Liver (tissue), 8 donors: ENCODE measurements at regions not wholly inside any gene's neighbourhood (a gene's known extent, or its start where the extent isn't known, plus 50 kb on each side); places are given as distances from the start of the nearest gene placed in this dataset.
"Not testable (repeated sequence)": the region's sequence is repeated elsewhere in the genome, so short reads cannot be mapped to it uniquely, and the experiment has no call there.

ENCODE experiments used
- DNase-seq: peaks from one replicate; pipeline ENCODE4 v3.0.0-alpha.2; 2017; ENCODE audit warnings: low spot score
- H3K27ac ChIP-seq, 2 donors: one replicate each; pipeline ENCODE4 v1.7.0; 2013; ENCODE audit warnings: inconsistent platforms in 2 of 2, low read length in 2 of 2, control low read depth in 1 of 2, low read depth in 1 of 2, mild to moderate bottlenecking in 1 of 2
- H3K27me3 ChIP-seq, 4 donors: one replicate each; pipeline versions ENCODE4 v1.6.1 to v1.7.0; 2013; ENCODE audit warnings: low read length in 3 of 4, inconsistent platforms in 1 of 4, mild to moderate bottlenecking in 1 of 4, moderate library complexity in 1 of 4; ENCODE audit not compliant: control insufficient read depth in 4 of 4, insufficient read depth in 4 of 4
- H3K36me3 ChIP-seq, 4 donors: one replicate each; pipeline versions ENCODE4 v1.6.1 to v1.7.0; 2013; ENCODE audit warnings: low read length in 3 of 4, mild to moderate bottlenecking in 3 of 4, low read depth in 1 of 4, moderate library complexity in 1 of 4; ENCODE audit not compliant: control insufficient read depth in 4 of 4, insufficient read depth in 3 of 4
- H3K4me1 ChIP-seq, 4 donors: one replicate each; pipeline versions ENCODE4 v1.6.1 to v1.7.0; 2013; ENCODE audit warnings: low read length in 3 of 4, mild to moderate bottlenecking in 3 of 4, moderate library complexity in 1 of 4; ENCODE audit not compliant: control insufficient read depth in 4 of 4, insufficient read depth in 4 of 4
- H3K4me3 ChIP-seq, 3 donors: one replicate each; pipeline versions ENCODE4 v1.6.1 to v1.7.0; 2013; ENCODE audit warnings: low read length in 3 of 3, control low read depth in 1 of 3, low read depth in 1 of 3, mild to moderate bottlenecking in 1 of 3
- H3K9ac ChIP-seq, 2 donors: one replicate each; pipeline ENCODE4 v1.7.0; 2013; ENCODE audit warnings: low read length in 2 of 2, mild to moderate bottlenecking in 2 of 2, moderate library complexity in 2 of 2, control low read depth in 1 of 2, low read depth in 1 of 2
- H3K9me3 ChIP-seq, 4 donors: one replicate each; pipeline versions ENCODE4 v1.6.1 to v1.7.0; 2013; ENCODE audit warnings: low read length in 3 of 4; ENCODE audit not compliant: control insufficient read depth in 4 of 4
- ATF3 ChIP-seq: IDR thresholded peaks from 2 replicates; pipeline ENCODE4 v1.6.1; 2016; ENCODE audit warnings: antibody characterized with exemption
- CTCF ChIP-seq: fragments of 150-350 bp; IDR thresholded peaks from 2 replicates; pipeline ENCODE4 v1.5.1; 2017; ENCODE audit warnings: improper control_type of control experiment, low read depth, low read length; ENCODE audit not compliant: missing input control
- EGR1 ChIP-seq, 2 donors: IDR thresholded peaks; 2 replicates each; pipeline ENCODE4 v1.6.1; 2016 to 2018; ENCODE audit warnings: antibody characterized with exemption in 2 of 2, low read depth in 2 of 2
- FOXA1 ChIP-seq: IDR thresholded peaks from 2 replicates; pipeline ENCODE4 v1.6.1; 2016; ENCODE audit warnings: antibody characterized with exemption
- FOXA2 ChIP-seq: IDR thresholded peaks from 2 replicates; pipeline ENCODE4 v1.6.1; 2016; ENCODE audit warnings: antibody characterized with exemption
- GABPA ChIP-seq, 2 donors: IDR thresholded peaks in 1 of 2; conservative IDR thresholded peaks in 1 of 2; 2 replicates each; pipeline ENCODE4 v1.6.1; 2016; ENCODE audit warnings: antibody characterized with exemption in 2 of 2, mild to moderate bottlenecking in 1 of 2, moderate library complexity in 1 of 2
- HNF4A ChIP-seq, 2 donors: conservative IDR thresholded peaks; 2 replicates each; pipeline ENCODE4 v1.6.1; 2016; ENCODE audit warnings: antibody characterized with exemption in 2 of 2, mild to moderate bottlenecking in 2 of 2
- HNF4G ChIP-seq: IDR thresholded peaks from 2 replicates; pipeline ENCODE4 v1.6.1; 2016; ENCODE audit warnings: antibody characterized with exemption
- JUND ChIP-seq, 2 donors: IDR thresholded peaks; 2 replicates each; pipeline ENCODE4 v1.6.1; 2016; ENCODE audit warnings: antibody characterized with exemption in 2 of 2
- MAX ChIP-seq: IDR thresholded peaks from 2 replicates; pipeline ENCODE4 v1.6.1; 2016; ENCODE audit warnings: antibody characterized with exemption
- NR2F2 ChIP-seq: IDR thresholded peaks from 2 replicates; pipeline ENCODE4 v1.6.1; 2016; ENCODE audit warnings: antibody characterized with exemption
- RAD21 ChIP-seq, 2 donors: IDR thresholded peaks; 2 replicates each; pipeline ENCODE4 v1.6.1; 2016; ENCODE audit warnings: antibody characterized with exemption in 2 of 2, mild to moderate bottlenecking in 2 of 2
- RXRA ChIP-seq, 2 donors: IDR thresholded peaks; 2 replicates each; pipeline ENCODE4 v1.6.1; 2017 to 2018; ENCODE audit warnings: antibody characterized with exemption in 2 of 2, mild to moderate bottlenecking in 1 of 2
- SP1 ChIP-seq: IDR thresholded peaks from 2 replicates; pipeline ENCODE4 v1.6.1; 2018; ENCODE audit warnings: antibody characterized with exemption, mild to moderate bottlenecking
- TAF1 ChIP-seq: conservative IDR thresholded peaks from 2 replicates; pipeline ENCODE4 v1.6.1; 2016; ENCODE audit warnings: antibody characterized with exemption, mild to moderate bottlenecking
- YY1 ChIP-seq: IDR thresholded peaks from 2 replicates; pipeline ENCODE4 v1.6.1; 2016; ENCODE audit warnings: antibody characterized with exemption, mild to moderate bottlenecking
- WGBS: extraction: QIAGEN DNeasy Blood & Tissue Kit; methylation state at CpG from one replicate; pipeline ENCODE4 v1.1.7; 2013; 5-methylcytosine and 5-hydroxymethylcytosine counted together
- TF ChIP-seq, protein P1 (sequence below): IDR thresholded peaks from 2 replicates; pipeline ENCODE4 v1.6.1; 2016; ENCODE audit warnings: antibody characterized with exemption
- TF ChIP-seq, protein P2 (sequence below): IDR thresholded peaks from 2 replicates; pipeline ENCODE4 v1.6.1; 2016; ENCODE audit warnings: antibody characterized with exemption, mild to moderate bottlenecking
- donor health status: healthy.
- donor health status: healthy.
- donor health status: healthy.
- donor health status: healthy.
- donor health status: healthy.

- H3K4me3 ChIP-seq: no peak overlapping the region
- TF ChIP-seq EGR1 (IDR thresholded peaks at IDR 0.05; ENCODE audit: low read depth in 2 of 2) (no peak), FOXA2 (no peak), NR2F2 (no peak), HNF4A (conservative IDR thresholded peaks at IDR 0.05) (no peak), FOXA1 (no peak), JUND (IDR thresholded peaks at IDR 0.05) (no peak), GABPA (IDR thresholded peaks at IDR 0.05 in 1 of 2, conservative IDR thresholded peaks at IDR 0.05 in 1 of 2) (no peak)
- TF ChIP-seq, protein P1, sequence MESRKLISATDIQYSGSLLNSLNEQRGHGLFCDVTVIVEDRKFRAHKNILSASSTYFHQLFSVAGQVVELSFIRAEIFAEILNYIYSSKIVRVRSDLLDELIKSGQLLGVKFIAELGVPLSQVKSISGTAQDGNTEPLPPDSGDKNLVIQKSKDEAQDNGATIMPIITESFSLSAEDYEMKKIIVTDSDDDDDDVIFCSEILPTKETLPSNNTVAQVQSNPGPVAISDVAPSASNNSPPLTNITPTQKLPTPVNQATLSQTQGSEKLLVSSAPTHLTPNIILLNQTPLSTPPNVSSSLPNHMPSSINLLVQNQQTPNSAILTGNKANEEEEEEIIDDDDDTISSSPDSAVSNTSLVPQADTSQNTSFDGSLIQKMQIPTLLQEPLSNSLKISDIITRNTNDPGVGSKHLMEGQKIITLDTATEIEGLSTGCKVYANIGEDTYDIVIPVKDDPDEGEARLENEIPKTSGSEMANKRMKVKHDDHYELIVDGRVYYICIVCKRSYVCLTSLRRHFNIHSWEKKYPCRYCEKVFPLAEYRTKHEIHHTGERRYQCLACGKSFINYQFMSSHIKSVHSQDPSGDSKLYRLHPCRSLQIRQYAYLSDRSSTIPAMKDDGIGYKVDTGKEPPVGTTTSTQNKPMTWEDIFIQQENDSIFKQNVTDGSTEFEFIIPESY: no peak
- TF ChIP-seq, protein P2, sequence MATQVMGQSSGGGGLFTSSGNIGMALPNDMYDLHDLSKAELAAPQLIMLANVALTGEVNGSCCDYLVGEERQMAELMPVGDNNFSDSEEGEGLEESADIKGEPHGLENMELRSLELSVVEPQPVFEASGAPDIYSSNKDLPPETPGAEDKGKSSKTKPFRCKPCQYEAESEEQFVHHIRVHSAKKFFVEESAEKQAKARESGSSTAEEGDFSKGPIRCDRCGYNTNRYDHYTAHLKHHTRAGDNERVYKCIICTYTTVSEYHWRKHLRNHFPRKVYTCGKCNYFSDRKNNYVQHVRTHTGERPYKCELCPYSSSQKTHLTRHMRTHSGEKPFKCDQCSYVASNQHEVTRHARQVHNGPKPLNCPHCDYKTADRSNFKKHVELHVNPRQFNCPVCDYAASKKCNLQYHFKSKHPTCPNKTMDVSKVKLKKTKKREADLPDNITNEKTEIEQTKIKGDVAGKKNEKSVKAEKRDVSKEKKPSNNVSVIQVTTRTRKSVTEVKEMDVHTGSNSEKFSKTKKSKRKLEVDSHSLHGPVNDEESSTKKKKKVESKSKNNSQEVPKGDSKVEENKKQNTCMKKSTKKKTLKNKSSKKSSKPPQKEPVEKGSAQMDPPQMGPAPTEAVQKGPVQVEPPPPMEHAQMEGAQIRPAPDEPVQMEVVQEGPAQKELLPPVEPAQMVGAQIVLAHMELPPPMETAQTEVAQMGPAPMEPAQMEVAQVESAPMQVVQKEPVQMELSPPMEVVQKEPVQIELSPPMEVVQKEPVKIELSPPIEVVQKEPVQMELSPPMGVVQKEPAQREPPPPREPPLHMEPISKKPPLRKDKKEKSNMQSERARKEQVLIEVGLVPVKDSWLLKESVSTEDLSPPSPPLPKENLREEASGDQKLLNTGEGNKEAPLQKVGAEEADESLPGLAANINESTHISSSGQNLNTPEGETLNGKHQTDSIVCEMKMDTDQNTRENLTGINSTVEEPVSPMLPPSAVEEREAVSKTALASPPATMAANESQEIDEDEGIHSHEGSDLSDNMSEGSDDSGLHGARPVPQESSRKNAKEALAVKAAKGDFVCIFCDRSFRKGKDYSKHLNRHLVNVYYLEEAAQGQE: no peak
These were observed 269.2 kb downstream of the C7orf25 start for GRCh38 chr7:42642699-42643098.

DNA sequence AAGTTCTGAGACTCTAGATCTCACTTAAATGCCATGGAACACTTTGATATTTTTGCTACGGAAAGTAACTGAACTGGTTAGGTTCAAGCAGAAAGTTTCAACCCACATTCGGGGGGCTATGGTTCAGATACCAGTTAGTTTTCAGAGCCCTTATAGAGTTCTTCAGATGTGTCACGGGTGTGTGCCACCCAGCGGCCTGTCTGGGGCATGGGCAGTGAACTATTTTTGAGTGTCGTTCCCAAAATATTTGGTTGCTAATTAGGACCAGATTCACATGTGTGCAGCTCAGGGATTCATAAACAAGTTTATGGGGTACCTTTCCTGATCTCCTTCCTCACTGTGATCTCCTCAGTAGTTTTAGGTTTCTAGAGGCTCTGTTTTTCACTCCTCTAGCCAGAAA lies 271.9 kb downstream of the C7orf25 start:
- whole genome bisulfite sequencing: 69% methylated on average over 5 of the region's 5 CpGs
- H3K27me3 ChIP-seq: peaks cover 0 to 3% (median 0%) of the 10 kb centered on the region in 4 donors
- TF ChIP-seq FOXA2 (no peak), MAX (no peak), RXRA (IDR thresholded peaks at IDR 0.05) (no peak), ATF3 (no peak), NR2F2 (no peak), SP1 (no peak), CTCF (no peak), HNF4G (no peak), YY1 (no peak), EGR1 (IDR thresholded peaks at IDR 0.05; ENCODE audit: low read depth in 2 of 2) (no peak), JUND (IDR thresholded peaks at IDR 0.05) (no peak), RAD21 (IDR thresholded peaks at IDR 0.05) (no peak), FOXA1 (no peak), TAF1 (no peak), GABPA (IDR thresholded peaks at IDR 0.05 in 1 of 2, conservative IDR thresholded peaks at IDR 0.05 in 1 of 2) (no peak)
- TF ChIP-seq, protein P1: no peak

More at GRCh38 chr7:42642699-42643098, 269.2 kb downstream of the C7orf25 start:
- no peak for DNase-seq
- no peaks in the 10 kb centered on the region for H3K36me3 ChIP-seq
- no peak overlapping the region for H3K27ac ChIP-seq
- H3K4me1 ChIP-seq: no peaks in the 10 kb centered on the region
- peaks cover 0 to 3% (median 0%) of the 10 kb centered on the region in 4 donors for H3K27me3 ChIP-seq
- H3K9me3 ChIP-seq: peaks cover 5 to 11% (median 8%) of the 10 kb centered on the region in 4 donors
- no peak overlapping the region for H3K9ac ChIP-seq

GRCh38 chr7:42636380-42636779 lies 275.5 kb downstream of the C7orf25 start:
- H3K4me1 ChIP-seq, DNase-seq, H3K9ac ChIP-seq, H3K9me3 ChIP-seq, H3K27me3 ChIP-seq, H3K36me3 ChIP-seq, H3K4me3 ChIP-seq, H3K27ac ChIP-seq: not testable (repeated sequence)
- 83% methylated on average over 11 of the region's 11 CpGs for WGBS

More for the DNA sequence above, 271.9 kb downstream of the C7orf25 start:
- Histone ChIP-seq H3K4me1 (no peaks in the 10 kb centered on the region), H3K9ac (no peak overlapping the region), H3K36me3 (no peaks in the 10 kb centered on the region), H3K27ac (no peak overlapping the region), H3K4me3 (no peak overlapping the region), H3K9me3 (peaks cover 5 to 11% (median 8%) of the 10 kb centered on the region in 4 donors)
- DNase-seq: no peak
